Adrenal gland (tissue), 9 donors: ENCODE measurements at regions not wholly inside any gene's neighbourhood (a gene's known extent, or its start where the extent isn't known, plus 50 kb on each side); places are given as distances from the start of the nearest gene placed in this dataset.

Source experiments
- DNase-seq, 7 donors: peaks; one replicate each; pipeline ENCODE4 v3.0.0-alpha.2; 2019 to 2020
- H3K27ac ChIP-seq, 5 donors: fragments of 200-600 bp; sonication (generic) in 4 of 5; 1 replicate in 3 of 5; 2 replicates in 2 of 5; pipeline versions ENCODE4 v1.5.1 to v1.8.0; 2016 to 2020; ENCODE audit warnings: mild to moderate bottlenecking in 1 of 5
- H3K27me3 ChIP-seq: fragments of 200-600 bp; 2 replicates; pipeline ENCODE4 v1.8.0; 2021
- H3K36me3 ChIP-seq, 2 donors: fragments of 200-600 bp; replicated peaks in 1 of 2; 1 replicate in 1 of 2; 2 replicates in 1 of 2; pipeline versions ENCODE4 v1.5.1 to v1.8.0; 2018 to 2022
- H3K4me1 ChIP-seq, 2 donors: fragments of 200-600 bp; replicated peaks in 1 of 2; 1 replicate in 1 of 2; 2 replicates in 1 of 2; pipeline versions ENCODE4 v1.5.1 to v1.8.0; 2018 to 2021
- H3K4me3 ChIP-seq, 4 donors: fragments of 200-600 bp; sonication (generic) in 3 of 4; one replicate each; pipeline ENCODE4 v1.5.1; 2016 to 2018
- H3K9me3 ChIP-seq, 3 donors: fragments of 200-600 bp; sonication (generic) in 1 of 3; replicated peaks in 1 of 3; 1 replicate in 2 of 3; 2 replicates in 1 of 3; pipeline versions ENCODE4 v1.5.1 to v1.8.0; 2016 to 2021
- CTCF ChIP-seq, 6 experiments: fragments of 450-650 bp in 4 of 6; fragments of 200-600 bp in 2 of 6; sonication (generic) in 1 of 6; IDR thresholded peaks; 1 replicate in 5 of 6; 2 replicates in 1 of 6; pipeline versions ENCODE4 v1.5.1 to v1.8.0; 2016 to 2021; ENCODE audit warnings: antibody characterized with exemption in 6 of 6, mild to moderate bottlenecking in 2 of 6, moderate library complexity in 1 of 6
- POLR2A ChIP-seq, 2 donors: fragments of 450-650 bp; IDR thresholded peaks; one replicate each; pipeline ENCODE4 v1.6.1; 2017; ENCODE audit warnings: antibody characterized with exemption in 2 of 2, mild to moderate bottlenecking in 2 of 2, moderate library complexity in 1 of 2
- WGBS, 4 donors: extraction: QIAGEN DNeasy Blood & Tissue Kit in 2 of 4; methylation state at CpG; one replicate each; pipeline versions ENCODE4 v1.1.5 to v1.1.7; 2013 to 2017; 5-methylcytosine and 5-hydroxymethylcytosine counted together
- intact Hi-C, 2 donors: fragments of 100-400 bp; cut with DNase I; formaldehyde crosslinking; loops; one replicate each; pipeline versions ENCODE4 v1.14.1 to v1.15.0; 2022 to 2023
- donor health status: healthy with polysubstance abuse.
- donor health status: Bipolar disorder and iron deficiency.
- donor health status: DM: yes; HTN: yes; CAD: no.
- donor health status: DM: no; HTN: no; CAD: no.
- donor health status: DM: no; HTN: no; CAD: no.

DNA sequence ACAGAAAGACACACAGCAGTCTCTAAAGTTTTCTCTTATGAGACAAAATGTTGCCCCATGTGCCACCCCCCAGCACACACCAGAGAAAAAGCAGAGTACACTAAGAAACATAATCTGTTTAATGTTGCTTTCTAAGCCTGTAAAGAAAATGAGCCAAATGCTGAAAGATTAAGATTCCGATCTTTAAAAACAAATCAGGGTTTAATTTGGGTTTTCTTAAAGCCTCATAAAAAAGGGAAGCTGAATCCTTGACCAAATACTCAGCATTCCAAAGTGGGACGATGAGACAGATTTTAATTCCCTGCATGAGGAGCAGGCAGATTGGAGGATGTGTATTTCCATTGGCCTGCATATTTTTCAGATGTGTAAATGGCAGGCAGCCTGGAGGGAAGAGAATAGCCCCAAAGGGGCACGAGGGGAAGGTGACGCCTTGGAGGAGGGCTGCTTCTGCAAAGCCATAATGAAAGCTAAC is 118.4 kb downstream of the COPRS start:
- 48 to 72% (median 62%) methylated on average over 4 of the region's 4 CpGs for WGBS, 4 donors
- Histone ChIP-seq H3K36me3 (no peaks in the 10 kb centered on the region), H3K4me3 (no peak overlapping the region), H3K9me3 (no peaks in the 10 kb centered on the region), H3K4me1 (peaks cover 0 to 5% of the 10 kb centered on the region in 2 donors), H3K27ac (no peak overlapping the region), H3K27me3 (no peaks in the 10 kb centered on the region)
- DNase-seq = no peak
- TF ChIP-seq CTCF (IDR thresholded peaks at IDR 0.05) (no peak), POLR2A (IDR thresholded peaks at IDR 0.05) (no peak)
- intact Hi-C loops = no loop called here

DNA sequence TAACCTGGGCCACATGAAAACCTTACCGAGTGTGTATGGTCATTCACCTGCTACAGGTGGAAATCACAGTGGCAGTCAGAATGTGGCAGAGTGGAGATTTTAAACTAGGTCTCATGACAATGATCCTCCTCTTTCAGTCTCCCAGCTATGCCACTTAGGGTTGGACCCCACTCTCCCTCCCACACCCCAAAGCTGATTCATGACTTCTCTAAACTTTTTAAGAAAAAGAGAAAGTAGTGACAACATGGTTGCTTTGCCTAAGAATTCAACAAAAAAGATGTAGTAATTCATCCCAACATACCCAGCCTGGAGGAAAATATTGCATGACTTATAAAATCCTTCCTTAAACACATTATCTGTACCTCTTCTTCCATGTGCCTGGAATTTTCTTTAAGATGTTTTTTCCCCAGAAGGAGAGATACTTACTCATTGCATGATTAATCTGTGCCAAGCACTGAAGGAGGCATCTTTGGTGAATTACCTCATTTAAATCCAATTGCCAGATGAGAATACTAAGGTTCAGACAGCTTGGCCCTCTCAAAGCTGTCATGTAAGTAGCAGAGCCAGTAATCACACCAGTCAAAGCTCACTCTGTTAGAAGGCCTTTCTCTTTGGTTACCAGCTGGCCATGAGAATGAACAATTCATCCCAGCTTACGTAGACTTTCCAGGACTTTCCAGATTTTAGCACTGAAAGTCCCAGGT is 119.9 kb downstream of the COPRS start:
- TF ChIP-seq POLR2A (IDR thresholded peaks at IDR 0.05) = no peak
- no peak for TF ChIP-seq CTCF (IDR thresholded peaks at IDR 0.05)
- intact Hi-C loops = no loop called here
- Histone ChIP-seq H3K27ac (no peak overlapping the region), H3K4me1 (peaks cover 0 to 2% of the 10 kb centered on the region in 2 donors), H3K9me3 (no peaks in the 10 kb centered on the region), H3K36me3 (no peaks in the 10 kb centered on the region), H3K27me3 (no peaks in the 10 kb centered on the region), H3K4me3 (no peak overlapping the region)
- 78 to 92% (median 91%) methylated on average over 2 of the region's 2 CpGs for WGBS, 4 donors
- no peak for DNase-seq

GRCh38 chr17:31738488-31738887 is 120.6 kb downstream of the COPRS start:
- intact Hi-C loops = no loop called here
- DNase-seq = no peak
- Histone ChIP-seq H3K27ac (no peak overlapping the region), H3K4me1 (no peaks in the 10 kb centered on the region), H3K36me3 (no peaks in the 10 kb centered on the region), H3K27me3 (no peaks in the 10 kb centered on the region), H3K9me3 (no peaks in the 10 kb centered on the region), H3K4me3 (no peak overlapping the region)
- TF ChIP-seq CTCF (IDR thresholded peaks at IDR 0.05) = no peak
- TF ChIP-seq POLR2A (IDR thresholded peaks at IDR 0.05) = no peak

DNA sequence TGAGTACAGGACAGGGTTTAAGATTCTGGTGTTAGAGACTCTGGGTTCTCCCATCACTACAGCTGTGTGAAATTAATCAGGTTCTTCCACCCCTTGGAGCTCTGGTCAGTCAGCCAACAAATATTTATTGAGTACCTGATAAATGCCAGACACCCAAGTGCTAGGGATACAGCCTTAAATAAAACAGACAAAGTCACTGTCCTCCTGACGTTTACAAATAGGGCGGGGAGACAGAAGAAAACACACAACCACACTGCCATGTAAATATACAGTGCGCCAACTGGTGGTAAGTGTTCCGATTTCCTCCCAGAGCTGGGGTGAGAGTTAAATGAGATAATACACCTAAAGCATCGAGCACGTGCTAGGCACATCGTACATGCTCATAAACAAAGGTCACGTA is 121.0 kb downstream of the COPRS start:
- 83 to 85% (median 85%) methylated on average over 8 of the region's 8 CpGs for WGBS, 4 donors
- no peaks in the 10 kb centered on the region for H3K36me3 ChIP-seq
- no peak for TF ChIP-seq POLR2A (IDR thresholded peaks at IDR 0.05)
- H3K9me3 ChIP-seq = no peaks in the 10 kb centered on the region
- no peaks in the 10 kb centered on the region for H3K27me3 ChIP-seq
- DNase-seq = no peak
- intact Hi-C loops = no loop called here
- no peak overlapping the region for H3K27ac ChIP-seq
- H3K4me3 ChIP-seq = no peak overlapping the region
- no peaks in the 10 kb centered on the region for H3K4me1 ChIP-seq
